Heart left ventricle (tissue), 13 donors: ENCODE measurements at regions not wholly inside any gene's neighbourhood (a gene's known extent, or its start where the extent isn't known, plus 50 kb on each side); places are given as distances from the start of the nearest gene placed in this dataset.

ENCODE experiments used
- POLR2A ChIP-seq, 2 donors: fragments of 450-650 bp; IDR thresholded peaks; one replicate each; pipeline ENCODE4 v1.6.1; 2017; ENCODE audit warnings: antibody characterized with exemption in 2 of 2, mild to moderate bottlenecking in 2 of 2, moderate library complexity in 2 of 2
- TF ChIP-seq, protein P1 (sequence below), 12 donors: fragments of 200-600 bp; sonication (generic) in 4 of 12; IDR thresholded peaks; one replicate each; pipeline versions ENCODE4 v1.5.0 to v1.8.0; 2018 to 2022; ENCODE audit warnings: antibody characterized with exemption in 12 of 12, mild to moderate bottlenecking in 5 of 12
- donor health status: ischemic (EF 13 %, LVEDD 7.1; RV severe dilation, severe dysfunction).
- donor health status: DM: no; HTN: yes; CAD: no.
- donor health status: DM: no; HTN: no; CAD: no.
- donor health status: ischemic (EF 25% LVEDD 6.9; RV normal size, moderate dysfunction).
- donor health status: ischemic (EF 25% LVEDD 5.7; RV mildly dilated, moderate dysfunction).
- donor health status: ischemic (EF 35%, LVEDD 5.7; RV mildly dilated, moderate dysfunction).
- donor health status: nonischemic (EF 11% LVEDD 7.7; RV severe dilation, severe dysfunction).
- donor health status: DM: yes; HTN: yes; CAD: no.
- donor health status: PGD.
- donor health status: ischemic (EF 29% LVEDD 5.4; RV normal size, mild dysfunction).
- donor health status: nonischemic (EF 23%, LVEDD 6.1; RV moderate dilation, normal function).

DNA sequence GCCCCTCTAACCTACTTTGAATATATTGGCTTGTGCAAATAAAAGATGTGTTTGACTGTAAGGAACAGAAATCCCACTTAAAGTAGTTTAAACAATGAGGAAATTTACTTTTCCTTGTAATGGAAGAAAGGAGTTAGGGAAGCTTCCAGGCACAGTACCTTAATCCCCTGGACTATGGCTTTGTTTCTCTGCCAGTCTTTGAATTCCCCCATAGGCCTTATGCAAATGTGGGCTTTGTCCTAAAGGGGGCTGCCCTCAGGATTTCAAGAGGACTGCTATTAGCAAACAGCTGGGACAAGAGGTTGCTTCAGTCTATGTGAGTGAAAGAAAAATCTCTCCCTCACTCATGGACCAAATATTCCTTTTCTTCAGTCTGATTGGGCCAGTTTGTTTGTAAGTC lies 255.1 kb upstream of the THSD7B start:
- TF ChIP-seq POLR2A (IDR thresholded peaks at IDR 0.05) = no peak
- TF ChIP-seq, protein P1, sequence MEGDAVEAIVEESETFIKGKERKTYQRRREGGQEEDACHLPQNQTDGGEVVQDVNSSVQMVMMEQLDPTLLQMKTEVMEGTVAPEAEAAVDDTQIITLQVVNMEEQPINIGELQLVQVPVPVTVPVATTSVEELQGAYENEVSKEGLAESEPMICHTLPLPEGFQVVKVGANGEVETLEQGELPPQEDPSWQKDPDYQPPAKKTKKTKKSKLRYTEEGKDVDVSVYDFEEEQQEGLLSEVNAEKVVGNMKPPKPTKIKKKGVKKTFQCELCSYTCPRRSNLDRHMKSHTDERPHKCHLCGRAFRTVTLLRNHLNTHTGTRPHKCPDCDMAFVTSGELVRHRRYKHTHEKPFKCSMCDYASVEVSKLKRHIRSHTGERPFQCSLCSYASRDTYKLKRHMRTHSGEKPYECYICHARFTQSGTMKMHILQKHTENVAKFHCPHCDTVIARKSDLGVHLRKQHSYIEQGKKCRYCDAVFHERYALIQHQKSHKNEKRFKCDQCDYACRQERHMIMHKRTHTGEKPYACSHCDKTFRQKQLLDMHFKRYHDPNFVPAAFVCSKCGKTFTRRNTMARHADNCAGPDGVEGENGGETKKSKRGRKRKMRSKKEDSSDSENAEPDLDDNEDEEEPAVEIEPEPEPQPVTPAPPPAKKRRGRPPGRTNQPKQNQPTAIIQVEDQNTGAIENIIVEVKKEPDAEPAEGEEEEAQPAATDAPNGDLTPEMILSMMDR (IDR thresholded peaks at IDR 0.05) = no peak
